ENCODE measurements at regions not wholly inside any gene's neighbourhood (a gene's known extent, or its start where the extent isn't known, plus 50 kb on each side); places are given as distances from the start of the nearest gene placed in this dataset.

DNA sequence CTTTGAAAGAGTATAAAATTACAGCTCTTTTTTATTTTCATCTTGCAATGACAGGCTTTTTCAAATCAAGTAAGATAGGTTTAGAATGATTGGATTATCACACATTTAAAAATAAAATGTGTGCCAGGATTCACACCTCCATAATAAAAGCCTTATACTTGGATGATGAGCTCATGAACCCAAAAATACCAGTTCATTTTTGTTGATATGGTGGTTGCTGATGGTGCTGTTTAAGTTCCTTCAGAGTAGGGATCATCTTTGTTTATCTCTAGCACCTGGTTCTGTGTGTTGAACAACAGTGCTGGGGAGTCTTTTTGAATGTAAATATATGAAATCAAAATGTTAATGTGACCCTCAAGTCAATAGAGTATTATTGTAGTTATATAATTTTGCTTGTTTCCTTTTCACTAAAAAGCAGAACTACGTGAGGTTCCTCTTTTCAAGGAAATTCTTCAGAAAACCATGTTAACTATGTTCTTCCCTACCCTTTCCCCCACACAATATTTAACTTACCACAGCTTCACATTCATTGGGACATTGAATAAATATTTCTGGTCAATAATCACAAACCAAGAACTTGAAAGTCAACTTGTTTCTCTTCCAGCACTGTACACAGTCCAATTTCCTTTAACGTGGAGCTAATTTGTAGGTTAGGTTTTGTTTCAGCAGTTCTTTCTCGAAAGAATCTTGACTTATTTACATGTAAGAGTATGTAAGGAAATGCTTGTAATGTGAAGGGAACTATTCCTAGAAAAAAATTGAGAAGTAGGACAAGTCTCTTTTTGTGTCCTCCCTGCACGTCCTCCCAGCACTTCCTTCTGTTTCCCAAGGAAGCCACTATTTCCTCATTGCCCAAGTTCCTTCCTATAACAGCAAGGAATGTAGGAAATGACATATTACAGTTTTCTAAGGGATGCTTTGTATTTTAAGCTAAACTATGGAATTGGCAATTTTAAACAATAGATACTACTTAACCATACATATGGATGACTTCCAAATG lies 945.9 kb upstream of the CITED2 start:
- TF ChIP-seq, protein P1, sequence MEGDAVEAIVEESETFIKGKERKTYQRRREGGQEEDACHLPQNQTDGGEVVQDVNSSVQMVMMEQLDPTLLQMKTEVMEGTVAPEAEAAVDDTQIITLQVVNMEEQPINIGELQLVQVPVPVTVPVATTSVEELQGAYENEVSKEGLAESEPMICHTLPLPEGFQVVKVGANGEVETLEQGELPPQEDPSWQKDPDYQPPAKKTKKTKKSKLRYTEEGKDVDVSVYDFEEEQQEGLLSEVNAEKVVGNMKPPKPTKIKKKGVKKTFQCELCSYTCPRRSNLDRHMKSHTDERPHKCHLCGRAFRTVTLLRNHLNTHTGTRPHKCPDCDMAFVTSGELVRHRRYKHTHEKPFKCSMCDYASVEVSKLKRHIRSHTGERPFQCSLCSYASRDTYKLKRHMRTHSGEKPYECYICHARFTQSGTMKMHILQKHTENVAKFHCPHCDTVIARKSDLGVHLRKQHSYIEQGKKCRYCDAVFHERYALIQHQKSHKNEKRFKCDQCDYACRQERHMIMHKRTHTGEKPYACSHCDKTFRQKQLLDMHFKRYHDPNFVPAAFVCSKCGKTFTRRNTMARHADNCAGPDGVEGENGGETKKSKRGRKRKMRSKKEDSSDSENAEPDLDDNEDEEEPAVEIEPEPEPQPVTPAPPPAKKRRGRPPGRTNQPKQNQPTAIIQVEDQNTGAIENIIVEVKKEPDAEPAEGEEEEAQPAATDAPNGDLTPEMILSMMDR (IDR thresholded peaks at IDR 0.05; ENCODE audit: poor library complexity) = no peak
- TF ChIP-seq EZH2 (IDR thresholded peaks at IDR 0.05; ENCODE audit: borderline replicate concordance) (no peak), EZH2phosphoT487 (IDR thresholded peaks at IDR 0.05; ENCODE audit: low read depth, severe bottlenecking, unreplicated experiment) (no peak)

Measured in hepatocyte (in vitro differentiated cells).